B cell (primary cell): ENCODE measurements at regions not wholly inside any gene's neighbourhood (a gene's known extent, or its start where the extent isn't known, plus 50 kb on each side); places are given as distances from the start of the nearest gene placed in this dataset.

Experiments used
- ATAC-seq: fragments of 200-7000 bp; cut with Tn5 transposase; one replicate; pipeline ENCODE4 v1.10.0; 2021; ENCODE audit warnings: low read depth, mild to moderate bottlenecking, moderate number of reproducible peaks, moderate library complexity
- CTCF ChIA-PET: fragments of 350-600 bp; sonication (Branson Sonifier 250); formaldehyde crosslinking; loops from one replicate; lab custom pipeline; 2021; ENCODE audit warnings: antibody characterized with exemption, inconsistent platforms; lab: Charles Lee
- POLR2A ChIA-PET: fragments of 350-600 bp; sonication (Branson Sonifier 250); formaldehyde crosslinking; loops from one replicate; lab custom pipeline; 2021; ENCODE audit warnings: antibody characterized with exemption; lab: Charles Lee
- DNase-seq: peaks from one replicate; pipeline ENCODE4 v3.0.0; 2013
- H2AFZ ChIP-seq: 2 replicates; pipeline ENCODE4 v1.6.1; 2012; ENCODE audit warnings: mild to moderate bottlenecking, low read depth, low read length; ENCODE audit not compliant: insufficient read depth, poor library complexity, severe bottlenecking
- H3K27ac ChIP-seq, 2 donors: 1 replicate in 1 of 2; 2 replicates in 1 of 2; pipeline ENCODE4 v1.5.1; 2012 to 2013; ENCODE audit warnings: low read length in 2 of 2, mild to moderate bottlenecking in 2 of 2, moderate library complexity in 1 of 2
- H3K27me3 ChIP-seq, 4 experiments: fragments of 200-600 bp in 1 of 4; sonication (generic) in 1 of 4; replicated peaks in 1 of 4; 1 replicate in 2 of 4; 2 replicates in 2 of 4; pipeline versions ENCODE4 v1.6.1 to v1.7.0; 2013 to 2016; ENCODE audit warnings: low read length in 3 of 4, mild to moderate bottlenecking in 2 of 4, mixed read lengths in 1 of 4, moderate library complexity in 1 of 4; ENCODE audit not compliant: insufficient read depth in 4 of 4, control insufficient read depth in 3 of 4; ENCODE audit errors: control extremely low read depth in 1 of 4
- H3K36me3 ChIP-seq, 2 experiments: replicated peaks in 1 of 2; 1 replicate in 1 of 2; 2 replicates in 1 of 2; pipeline versions ENCODE4 v1.6.1 to v1.7.1; 2013; ENCODE audit warnings: low read length in 1 of 2; ENCODE audit not compliant: insufficient read depth in 2 of 2, control insufficient read depth in 1 of 2; ENCODE audit errors: control extremely low read depth in 1 of 2, extremely low read depth in 1 of 2
- H3K4me1 ChIP-seq, 2 donors: fragments of 200-600 bp in 1 of 2; sonication (generic) in 1 of 2; 1 replicate in 1 of 2; 2 replicates in 1 of 2; pipeline versions ENCODE4 v1.5.1 to v1.6.1; 2013 to 2017; ENCODE audit warnings: low read length in 2 of 2; ENCODE audit not compliant: control insufficient read depth in 2 of 2, insufficient read depth in 2 of 2
- H3K4me2 ChIP-seq: replicated peaks from 2 replicates; pipeline ENCODE3; 2012; ENCODE audit warnings: mild to moderate bottlenecking, low read depth, low read length; ENCODE audit not compliant: poor library complexity, severe bottlenecking
- H3K4me3 ChIP-seq, 5 experiments: fragments of 200-600 bp in 1 of 5; sonication (generic) in 1 of 5; 1 replicate in 3 of 5; 2 replicates in 2 of 5; pipeline versions ENCODE4 v1.5.1 to v1.7.0; 2011 to 2016; ENCODE audit warnings: low read length in 4 of 5, mild to moderate bottlenecking in 4 of 5, low read depth in 2 of 5, control low read depth in 1 of 5, moderate library complexity in 1 of 5; ENCODE audit not compliant: insufficient read depth in 1 of 5; ENCODE audit errors: control extremely low read depth in 1 of 5, extremely low read depth in 1 of 5
- H3K79me2 ChIP-seq: fragments of 200-600 bp; sonication (generic); one replicate; pipeline ENCODE4 v1.6.0; 2016; ENCODE audit warnings: low read length; ENCODE audit not compliant: control insufficient read depth, insufficient read depth
- H3K9ac ChIP-seq: fragments of 200-600 bp; sonication (generic); 2 replicates; pipeline ENCODE4 v1.6.1; 2017; ENCODE audit warnings: mild to moderate bottlenecking, low read length, moderate library complexity
- H3K9me3 ChIP-seq, 3 donors: one replicate each; pipeline versions ENCODE4 v1.6.1 to v1.7.1; 2013; ENCODE audit warnings: low read length in 2 of 3; ENCODE audit not compliant: control insufficient read depth in 2 of 3, insufficient read depth in 1 of 3; ENCODE audit errors: control extremely low read depth in 1 of 3
- H4K20me1 ChIP-seq: 2 replicates; pipeline ENCODE4 v1.6.0; 2012; ENCODE audit warnings: mild to moderate bottlenecking, low read length; ENCODE audit not compliant: insufficient read depth, control insufficient read depth, poor library complexity, severe bottlenecking
- H3K27ac Mint-ChIP-seq: one replicate; pipeline ENCODE4 v1.8.0; 2021; ENCODE audit warnings: mixed read lengths
- H3K27me3 Mint-ChIP-seq: one replicate; pipeline ENCODE4 v1.8.0; 2021; ENCODE audit warnings: mixed read lengths
- H3K4me1 Mint-ChIP-seq: one replicate; pipeline ENCODE4 v1.8.0; 2021; ENCODE audit warnings: mixed read lengths
- H3K4me3 Mint-ChIP-seq: one replicate; pipeline ENCODE4 v1.8.0; 2021; ENCODE audit warnings: mixed read lengths
- H3K9me3 Mint-ChIP-seq: one replicate; pipeline ENCODE4 v1.8.0; 2022; ENCODE audit warnings: mixed read lengths; ENCODE audit not compliant: insufficient read depth
- CTCF ChIP-seq: fragments of 200-600 bp; IDR thresholded peaks from one replicate; pipeline ENCODE4 v1.8.0; 2022; ENCODE audit warnings: antibody characterized with exemption, mild to moderate bottlenecking
- EZH2 ChIP-seq: IDR thresholded peaks from 2 replicates; pipeline ENCODE4 v1.6.1; 2012; ENCODE audit warnings: borderline replicate concordance, low read depth, mild to moderate bottlenecking, moderate library complexity, low read length; ENCODE audit not compliant: insufficient read depth, poor library complexity, severe bottlenecking
- WGBS: methylation state at CpG from one replicate; pipeline ENCODE4 v1.1.5; 2013; ENCODE audit warnings: missing lambda C conversion rate; ENCODE audit not compliant: insufficient coverage; 5-methylcytosine and 5-hydroxymethylcytosine counted together
- intact Hi-C: fragments of 100-400 bp; cut with micrococcal nuclease; formaldehyde crosslinking; loops from one replicate; pipeline ENCODE4 v1.10.0; 2022

- ATAC-seq (no peak), DNase-seq (no peak)
- ChIA-PET POLR2A (no interaction called here), CTCF (no interaction called here)
- H3K79me2 ChIP-seq: no peaks in the 10 kb centered on the region
- Mint-ChIP-seq H3K27ac (no peak overlapping the region), H3K4me1 (no peaks in the 10 kb centered on the region), H3K27me3 (no peaks in the 10 kb centered on the region), H3K4me3 (no peak overlapping the region), H3K9me3 (peaks cover 3% of the 10 kb centered on the region)
- WGBS: 97% methylated on average over 5 of the region's 7 CpGs
- intact Hi-C loops: no loop called here
- H3K9ac ChIP-seq: no peak overlapping the region
- H3K27me3 ChIP-seq: no peaks in the 10 kb centered on the region
- TF ChIP-seq CTCF: no peak
- no peak for TF ChIP-seq EZH2
- H3K4me3 ChIP-seq: no peak overlapping the region
- no peaks in the 10 kb centered on the region for H3K4me1 ChIP-seq
- H3K27ac ChIP-seq: no peak overlapping the region
- H4K20me1 ChIP-seq: no peaks in the 10 kb centered on the region
- H3K9me3 ChIP-seq: peaks cover 0 to 30% (median 4%) of the 10 kb centered on the region in 3 donors
- no peaks in the 10 kb centered on the region for H3K36me3 ChIP-seq
- H2AFZ ChIP-seq: no peak overlapping the region
- H3K4me2 ChIP-seq: no peak overlapping the region
Measured at GRCh38 chr13:111483621-111483987, 163.2 kb downstream of the TEX29 start.

- no peak overlapping the region for H2AFZ ChIP-seq
- Mint-ChIP-seq H3K27ac (no peak overlapping the region), H3K9me3 (peaks cover 3% of the 10 kb centered on the region), H3K27me3 (no peaks in the 10 kb centered on the region), H3K4me1 (no peaks in the 10 kb centered on the region), H3K4me3 (no peak overlapping the region)
- peaks cover 0 to 32% (median 4%) of the 10 kb centered on the region in 3 donors for H3K9me3 ChIP-seq
- WGBS: 85% methylated on average over 18 of the region's 22 CpGs
- H3K9ac ChIP-seq: no peak overlapping the region
- POLR2A ChIA-PET: no interaction called here
- no peak overlapping the region for H3K4me3 ChIP-seq
- TF ChIP-seq CTCF (no peak), EZH2 (no peak)
- ATAC-seq (no peak), DNase-seq (no peak)
- H3K4me2 ChIP-seq: no peak overlapping the region
- no peaks in the 10 kb centered on the region for H3K36me3 ChIP-seq
- intact Hi-C loops: no loop called here
- H3K27ac ChIP-seq: no peak overlapping the region
- CTCF ChIA-PET: no interaction called here
- H3K27me3 ChIP-seq: no peaks in the 10 kb centered on the region
- H4K20me1 ChIP-seq: no peaks in the 10 kb centered on the region
- no peaks in the 10 kb centered on the region for H3K4me1 ChIP-seq
- H3K79me2 ChIP-seq: no peaks in the 10 kb centered on the region
Measured at GRCh38 chr13:111484141-111484925, 163.9 kb downstream of the TEX29 start.
